GM19467 (cell line): ENCODE measurements at regions not wholly inside any gene's neighbourhood (a gene's known extent, or its start where the extent isn't known, plus 50 kb on each side); places are given as distances from the start of the nearest gene placed in this dataset.

ENCODE experiments used
- ATAC-seq: cut with Tn5 transposase; IDR thresholded peaks from one replicate; pipeline ENCODE4 v1.9.1; 2021; ENCODE audit warnings: mild to moderate bottlenecking, moderate library complexity; ENCODE audit not compliant: unreplicated experiment

DNA sequence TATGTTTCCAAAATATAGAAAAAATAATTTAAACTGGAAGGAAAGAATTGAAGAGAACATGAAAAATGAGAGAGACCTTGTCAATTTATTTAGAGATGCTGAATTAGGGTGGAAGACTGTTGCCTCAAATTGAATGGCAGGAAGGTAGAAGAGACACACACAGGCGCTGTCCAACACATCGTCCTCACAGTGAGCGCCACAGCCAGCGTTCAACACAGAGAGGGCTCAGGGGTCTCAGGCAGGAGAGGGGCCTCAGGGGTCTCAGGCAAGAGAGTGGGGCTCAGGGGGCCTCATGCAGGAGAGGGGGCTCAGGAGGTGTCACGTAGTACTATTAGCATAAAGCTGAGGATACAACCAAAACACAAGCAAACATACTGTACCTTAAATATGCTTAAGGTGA is 65.7 kb downstream of the TMEM18 start:
- ATAC-seq, result no peak

DNA sequence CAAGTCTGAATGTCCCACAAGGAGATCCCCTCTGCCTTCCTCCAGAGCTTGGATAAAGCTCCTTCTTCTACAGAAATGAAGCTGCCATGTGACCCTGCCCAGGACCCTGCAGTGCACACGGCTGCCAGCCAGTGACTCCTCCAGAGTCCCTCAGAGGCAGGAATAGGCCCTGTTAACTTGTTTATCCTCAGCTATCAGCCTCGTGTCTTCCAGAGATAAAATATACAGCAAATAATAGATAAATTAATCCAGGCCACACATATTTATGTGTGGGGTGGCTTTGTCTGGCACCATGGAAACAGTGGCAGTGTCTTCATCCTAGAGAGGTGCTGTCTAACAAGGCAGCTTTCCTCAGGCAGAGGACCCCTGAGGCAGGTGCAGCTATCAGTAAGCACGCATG is 66.7 kb downstream of the TMEM18 start:
- no peak for ATAC-seq

DNA sequence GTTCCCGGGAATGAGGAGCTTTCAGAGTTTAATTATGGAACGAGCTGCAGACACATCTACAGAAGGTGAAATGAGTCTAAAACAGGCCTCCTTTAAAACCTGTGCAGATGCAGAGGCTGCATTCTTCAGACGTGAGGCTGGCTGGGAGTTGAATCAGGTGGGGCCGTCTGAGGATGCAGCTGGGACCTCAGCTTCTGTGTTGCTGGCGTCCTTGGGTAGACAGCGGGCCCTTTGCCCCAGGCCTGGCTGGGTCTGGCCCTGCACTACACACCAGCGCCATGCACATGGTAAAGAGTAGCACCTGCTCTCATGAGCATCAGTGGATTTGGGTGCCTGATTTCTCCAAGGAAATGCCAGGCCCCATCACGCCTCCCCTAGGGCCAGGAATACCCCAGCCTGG is 67.3 kb downstream of the TMEM18 start:
- no peak for ATAC-seq

GRCh38 chr2:609449-609848 is 67.8 kb downstream of the TMEM18 start:
- ATAC-seq, result no peak

DNA sequence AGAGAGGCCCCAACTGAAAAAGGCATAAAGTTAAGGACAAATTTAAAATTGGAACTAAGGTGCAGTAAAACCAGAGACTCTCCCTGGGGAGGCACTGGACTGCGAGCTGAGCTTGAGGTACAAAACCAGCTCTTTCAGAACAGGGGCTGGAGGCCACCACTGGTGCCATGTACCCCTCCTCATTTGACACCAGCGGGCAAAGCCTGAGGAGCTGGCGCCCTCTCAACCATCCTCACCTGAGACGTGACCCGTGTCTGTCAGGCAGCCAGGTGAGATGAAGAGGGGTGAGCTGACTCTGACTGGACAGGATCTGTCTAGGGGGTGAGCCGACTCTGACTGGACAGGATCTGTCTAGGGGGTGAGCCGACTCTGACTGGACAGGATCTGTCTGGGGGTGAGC is 68.5 kb downstream of the TMEM18 start:
- ATAC-seq, result no peak

DNA sequence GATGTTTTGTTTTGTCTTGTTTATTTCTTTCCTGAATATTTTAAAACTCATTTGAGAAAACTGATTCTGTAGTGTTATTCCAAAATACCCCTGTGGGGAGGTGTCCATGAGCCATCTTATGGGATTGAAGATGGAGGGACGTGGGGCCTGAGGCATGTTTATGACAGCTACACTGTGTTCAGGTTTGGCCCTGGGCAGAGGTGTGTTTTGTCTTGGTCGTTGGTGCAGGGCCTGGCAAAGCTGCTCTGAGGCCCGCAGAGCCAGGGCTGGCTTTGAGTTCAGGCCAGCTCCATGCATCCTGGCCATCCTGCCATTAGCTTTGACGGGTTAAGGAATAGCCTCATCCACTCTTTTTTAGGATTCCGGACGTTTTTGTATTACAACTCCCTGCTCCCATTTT is 68.9 kb downstream of the TMEM18 start:
- ATAC-seq, result no peak

- ATAC-seq, result no peak
Measured at GRCh38 chr2:607709-608108, 69.5 kb downstream of the TMEM18 start.

GRCh38 chr2:607172-607571 is 70.0 kb downstream of the TMEM18 start:
- no peak for ATAC-seq

- ATAC-seq, result no peak
Measured at GRCh38 chr2:605674-606608, 71.3 kb downstream of the TMEM18 start.

DNA sequence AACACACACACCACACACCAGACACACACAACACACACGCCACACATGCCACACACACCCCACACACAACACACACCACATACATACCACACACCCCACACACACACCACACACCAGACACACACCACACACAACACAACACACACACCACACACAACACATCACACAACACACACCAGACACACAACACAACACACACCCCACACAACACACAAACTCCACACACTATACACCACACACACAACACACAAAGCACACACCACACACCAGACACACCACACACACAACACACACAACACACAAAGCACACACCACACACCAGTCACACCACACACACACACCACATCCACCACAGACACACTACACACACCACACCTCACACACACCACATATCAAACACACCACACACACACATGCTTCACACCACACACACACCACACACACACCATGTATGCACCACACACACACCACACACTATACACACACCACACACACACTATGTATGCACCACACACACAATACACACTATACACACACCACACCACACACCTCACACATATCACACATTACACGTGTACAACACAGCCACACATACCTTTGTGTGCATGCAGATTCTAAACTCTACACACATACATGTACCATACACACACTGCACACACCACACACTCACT is 72.2 kb downstream of the TMEM18 start:
- ATAC-seq, result no peak

GRCh38 chr2:604385-604784 is 72.8 kb downstream of the TMEM18 start:
- no peak for ATAC-seq

DNA sequence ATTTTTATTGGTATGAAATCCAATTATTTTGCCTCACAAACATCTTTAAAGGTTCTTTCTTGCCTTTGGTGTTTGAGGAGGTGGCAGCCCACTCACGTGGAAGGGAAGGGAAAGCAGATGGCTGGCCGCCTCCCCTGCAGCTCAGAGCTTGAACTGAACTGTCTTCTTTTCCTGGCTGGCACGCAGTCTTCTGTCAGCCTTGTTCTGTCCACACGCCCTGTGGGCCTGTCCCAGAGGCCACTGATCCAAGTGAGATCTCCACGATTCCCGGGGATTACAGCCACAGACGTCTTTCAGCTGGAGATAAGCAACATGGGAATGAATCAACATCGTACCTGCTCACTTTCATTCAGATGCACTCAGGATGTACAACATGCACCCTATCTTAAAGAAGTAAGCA is 73.3 kb downstream of the TMEM18 start:
- ATAC-seq, result no peak

GRCh38 chr2:603427-603826 is 73.8 kb downstream of the TMEM18 start:
- ATAC-seq, result no peak

GRCh38 chr2:602571-603359 is 74.4 kb downstream of the TMEM18 start:
- no peak for ATAC-seq

GRCh38 chr2:601806-602455 is 75.3 kb downstream of the TMEM18 start:
- no peak for ATAC-seq

DNA sequence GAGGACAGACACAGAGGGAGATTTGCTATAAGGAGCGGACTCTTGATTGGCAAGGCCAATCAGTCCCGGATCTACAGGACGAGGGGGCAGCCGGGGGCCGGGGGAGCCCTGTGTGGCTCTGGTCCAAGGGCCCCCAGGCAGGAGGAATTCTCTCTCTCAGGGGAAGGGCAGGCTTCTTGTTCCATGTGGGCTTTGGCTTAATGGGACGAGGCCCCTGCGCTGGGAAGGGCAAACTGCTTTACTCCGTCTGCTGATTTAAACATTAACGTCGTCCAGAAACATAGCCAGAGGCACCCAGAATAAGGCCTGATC is 75.9 kb downstream of the TMEM18 start:
- no peak for ATAC-seq

DNA sequence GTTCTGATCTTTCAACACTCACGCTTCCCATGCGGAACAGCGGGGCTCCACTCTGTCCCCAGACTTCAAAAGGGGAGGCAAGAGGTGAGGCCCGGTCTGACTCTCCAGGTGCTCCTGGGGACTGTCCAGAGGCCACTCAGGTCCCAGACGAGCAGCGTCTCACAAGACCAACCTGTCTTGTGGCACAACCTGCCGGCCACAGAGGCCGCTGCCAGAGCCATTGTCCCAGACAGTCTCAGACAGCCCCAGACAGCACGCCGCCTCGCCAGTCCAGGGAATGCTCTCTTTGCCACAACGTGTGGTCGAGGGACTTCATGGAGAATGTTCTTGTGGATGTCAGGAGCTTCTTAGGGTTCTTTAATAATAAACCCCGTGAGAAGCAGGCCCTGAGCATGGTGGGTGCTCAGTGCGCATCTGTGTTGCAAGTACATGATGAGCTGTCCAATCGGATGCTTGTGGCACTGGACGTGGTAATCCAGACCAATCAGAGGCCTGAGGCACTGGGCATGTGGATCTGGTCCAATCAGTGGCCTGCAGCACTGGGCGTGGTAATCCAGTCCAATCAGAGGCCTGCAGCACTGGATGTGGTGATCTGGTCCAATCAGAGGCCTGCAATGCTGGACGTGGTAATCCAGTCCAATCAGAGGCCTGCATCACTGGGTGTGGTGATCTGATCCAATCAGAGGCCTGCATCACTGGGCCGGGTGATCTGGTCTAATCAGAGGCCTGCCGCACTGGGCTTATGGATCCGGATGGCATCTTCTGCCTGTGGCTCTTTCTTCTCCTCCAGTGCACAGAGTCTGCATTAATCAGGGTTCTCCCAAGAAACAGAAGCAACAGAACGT is 76.4 kb downstream of the TMEM18 start:
- no peak for ATAC-seq

GRCh38 chr2:599601-600000 is 77.6 kb downstream of the TMEM18 start:
- no peak for ATAC-seq

DNA sequence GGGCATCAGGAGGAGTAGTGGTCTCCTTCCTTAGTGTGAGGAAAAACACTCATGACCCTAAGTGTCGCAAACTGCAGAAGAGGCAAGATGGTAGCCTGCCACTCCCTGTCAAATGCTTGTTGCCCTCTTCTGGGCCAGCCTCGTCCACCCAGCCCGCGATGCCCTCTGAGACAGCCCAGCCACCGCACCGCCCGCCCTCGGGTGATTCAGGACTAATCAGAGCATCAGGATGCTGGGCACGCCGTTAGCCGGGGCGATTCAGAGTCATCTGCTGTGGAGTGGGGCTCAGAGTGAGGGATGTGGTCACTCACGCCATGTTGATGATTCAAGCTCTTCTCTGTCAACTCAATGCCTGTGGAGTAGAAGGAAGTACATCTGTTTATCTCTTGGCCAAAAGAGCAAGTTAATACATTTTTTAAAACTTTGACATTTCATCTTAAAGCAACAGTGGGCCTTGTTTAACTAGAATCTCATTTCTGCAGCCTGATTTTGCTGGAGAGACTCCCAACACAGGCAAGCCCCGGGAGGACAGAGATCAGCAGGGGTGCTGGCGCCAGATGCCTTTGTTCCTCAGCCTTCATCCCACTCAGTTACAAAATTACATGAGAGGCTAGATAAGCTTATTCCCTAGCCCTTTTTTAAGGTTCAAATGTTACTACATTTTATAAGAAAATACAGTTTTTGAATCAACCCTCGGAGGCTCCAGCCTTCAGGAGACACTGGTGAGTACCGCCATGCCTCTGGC is 79.0 kb downstream of the TMEM18 start:
- no peak for ATAC-seq
